Omental fat pad (tissue), 3 donors: ENCODE measurements at regions not wholly inside any gene's neighbourhood (a gene's known extent, or its start where the extent isn't known, plus 50 kb on each side); places are given as distances from the start of the nearest gene placed in this dataset.

Experiments used
- ATAC-seq: fragments of 150-250 bp; one replicate; pipeline ENCODE4 v1.9.1; 2016; ENCODE audit warnings: mild to moderate bottlenecking, moderate library complexity; ENCODE audit not compliant: low FRiP score
- DNase-seq: peaks from one replicate; pipeline ENCODE4 v3.0.0-alpha.2; 2019; ENCODE audit warnings: low spot score
- CTCF ChIP-seq, 3 donors: fragments of 450-650 bp; IDR thresholded peaks; one replicate each; pipeline ENCODE4 v1.5.1; 2016 to 2017; ENCODE audit warnings: antibody characterized with exemption in 3 of 3, mild to moderate bottlenecking in 3 of 3, moderate library complexity in 2 of 3

- TF ChIP-seq CTCF (IDR thresholded peaks at IDR 0.05) = peak in 2 of 3 donors; percentile 39 to 59
These were observed 206.6 kb upstream of the RFX3 start for GRCh38 chr9:3732077-3733038.

GRCh38 chr9:3730511-3730922, 204.7 kb upstream of the RFX3 start:
- ATAC-seq (no peak), DNase-seq (no peak)
- no peak for TF ChIP-seq CTCF (IDR thresholded peaks at IDR 0.05)

More at GRCh38 chr9:3732077-3733038, 206.6 kb upstream of the RFX3 start:
- ATAC-seq = peak; percentile 94
- no peak for DNase-seq

GRCh38 chr9:3721096-3721495, 195.3 kb upstream of the RFX3 start:
- no peak for TF ChIP-seq CTCF (IDR thresholded peaks at IDR 0.05)
- DNase-seq (no peak), ATAC-seq (no peak)

GRCh38 chr9:3719286-3719685, 193.5 kb upstream of the RFX3 start:
- TF ChIP-seq CTCF (IDR thresholded peaks at IDR 0.05) = no peak
- ATAC-seq (no peak), DNase-seq (no peak)

- TF ChIP-seq CTCF (IDR thresholded peaks at IDR 0.05) = no peak
- ATAC-seq (no peak), DNase-seq (no peak)
These were observed 190.6 kb upstream of the RFX3 start for GRCh38 chr9:3716415-3716814.

GRCh38 chr9:3708751-3709150, 182.9 kb upstream of the RFX3 start:
- ATAC-seq (no peak), DNase-seq (no peak)
- no peak for TF ChIP-seq CTCF (IDR thresholded peaks at IDR 0.05)

GRCh38 chr9:3704890-3705289, 179.1 kb upstream of the RFX3 start:
- no peak for ATAC-seq
- DNase-seq = no peak
- no peak for TF ChIP-seq CTCF (IDR thresholded peaks at IDR 0.05)
